OCI-LY3 (cell line): ENCODE measurements at regions not wholly inside any gene's neighbourhood (a gene's known extent, or its start where the extent isn't known, plus 50 kb on each side); places are given as distances from the start of the nearest gene placed in this dataset.

ENCODE experiments used
- CTCF ChIP-seq: fragments of 200-600, 300-600 bp; sonication (generic); IDR thresholded peaks from 2 replicates; pipeline ENCODE4 v1.5.1; 2014; ENCODE audit warnings: antibody characterized with exemption, low read length, low read depth
- EZH2phosphoT487 ChIP-seq: fragments of 200-600 bp; shearing (Covaris generic); IDR thresholded peaks from 2 replicates; pipeline ENCODE4 v1.6.1; 2018; ENCODE audit warnings: antibody characterized with exemption, mixed run types, low read depth

GRCh38 chr1:234977875-234978396, 150.7 kb downstream of the TOMM20 start:
- TF ChIP-seq CTCF, result no peak
- no peak for TF ChIP-seq EZH2phosphoT487
